ENCODE measurements at regions not wholly inside any gene's neighbourhood (a gene's known extent, or its start where the extent isn't known, plus 50 kb on each side); places are given as distances from the start of the nearest gene placed in this dataset.

- H3K36me3 ChIP-seq (ENCODE audit: low read depth, missing control alignments), result no peaks in the 10 kb centered on the region
- no peak overlapping the region for H3K4me3 ChIP-seq
- no peak for DNase-seq
- H3K27me3 ChIP-seq, result no peaks in the 10 kb centered on the region
- WGBS, 2 donors, result 83% methylated on average over 5 of the region's 5 CpGs
- H3K27ac ChIP-seq, result no peak overlapping the region
- no peak for TF ChIP-seq POLR2A (IDR thresholded peaks at IDR 0.05)
- no peak for TF ChIP-seq CTCF (IDR thresholded peaks at IDR 0.05)
- no peaks in the 10 kb centered on the region for H3K4me1 ChIP-seq
- no peaks in the 10 kb centered on the region for H3K9me3 ChIP-seq
- intact Hi-C loops (cut with DNase I; ENCODE audit: low total_unique reads), result no loop called here
Measured at GRCh38 chr3:102125197-102125993, 276.1 kb downstream of the NFKBIZ start.

GRCh38 chr3:102125994-102126368 is 276.7 kb downstream of the NFKBIZ start:
- no peaks in the 10 kb centered on the region for H3K36me3 ChIP-seq (ENCODE audit: low read depth, missing control alignments)
- intact Hi-C loops (cut with DNase I; ENCODE audit: low total_unique reads), result no loop called here
- H3K4me1 ChIP-seq, result no peaks in the 10 kb centered on the region
- no peak for TF ChIP-seq CTCF (IDR thresholded peaks at IDR 0.05)
- TF ChIP-seq POLR2A (IDR thresholded peaks at IDR 0.05), result no peak
- H3K9me3 ChIP-seq, result no peaks in the 10 kb centered on the region
- no peak overlapping the region for H3K27ac ChIP-seq
- no peak for DNase-seq
- H3K27me3 ChIP-seq, result no peaks in the 10 kb centered on the region
- WGBS, 2 donors, result 95 to 97% methylated on average over 1 of the region's 1 CpG
- H3K4me3 ChIP-seq, result no peak overlapping the region

GRCh38 chr3:102129760-102130608 is 280.7 kb downstream of the NFKBIZ start:
- no peak for DNase-seq
- TF ChIP-seq POLR2A (IDR thresholded peaks at IDR 0.05) (no peak), CTCF (IDR thresholded peaks at IDR 0.05) (no peak)
- intact Hi-C loops (cut with DNase I; ENCODE audit: low total_unique reads), result no loop called here
- H3K27me3 ChIP-seq, result no peaks in the 10 kb centered on the region
- H3K4me3 ChIP-seq, result no peak overlapping the region
- H3K27ac ChIP-seq, result peak overlapping the region in 1 of 2 donors; percentile 36
- WGBS, 2 donors, result 39 to 43% methylated on average over 3 of the region's 3 CpGs
- H3K36me3 ChIP-seq (ENCODE audit: low read depth, missing control alignments), result no peaks in the 10 kb centered on the region
- H3K9me3 ChIP-seq, result no peaks in the 10 kb centered on the region
- H3K4me1 ChIP-seq, result no peaks in the 10 kb centered on the region

- intact Hi-C loops (cut with DNase I; ENCODE audit: low total_unique reads), result no loop called here
- DNase-seq, result no peak
- Histone ChIP-seq H3K27me3 (no peaks in the 10 kb centered on the region), H3K9me3 (no peaks in the 10 kb centered on the region), H3K36me3 (ENCODE audit: low read depth, missing control alignments) (no peaks in the 10 kb centered on the region), H3K4me3 (no peak overlapping the region), H3K27ac (no peak overlapping the region), H3K4me1 (no peaks in the 10 kb centered on the region)
- no peak for TF ChIP-seq POLR2A (IDR thresholded peaks at IDR 0.05)
- TF ChIP-seq CTCF (IDR thresholded peaks at IDR 0.05), result no peak
Measured at GRCh38 chr3:102132370-102132769, 283.1 kb downstream of the NFKBIZ start.
